MM.1S (cell line): ENCODE measurements at regions not wholly inside any gene's neighbourhood (a gene's known extent, or its start where the extent isn't known, plus 50 kb on each side); places are given as distances from the start of the nearest gene placed in this dataset.

ENCODE experiments used
- EZH2 ChIP-seq: fragments of 300-600 bp; sonication (generic); optimal IDR thresholded peaks from 2 replicates; pipeline ENCODE3; 2017; ENCODE audit warnings: low read depth, mild to moderate bottlenecking, antibody characterized with exemption, low read length, mixed read lengths
- TF ChIP-seq, protein P1 (sequence below): fragments of 300-600 bp; sonication (generic); IDR thresholded peaks from 2 replicates; pipeline ENCODE4 v1.5.1; 2016; ENCODE audit warnings: antibody characterized with exemption, low read length, mixed read lengths

DNA sequence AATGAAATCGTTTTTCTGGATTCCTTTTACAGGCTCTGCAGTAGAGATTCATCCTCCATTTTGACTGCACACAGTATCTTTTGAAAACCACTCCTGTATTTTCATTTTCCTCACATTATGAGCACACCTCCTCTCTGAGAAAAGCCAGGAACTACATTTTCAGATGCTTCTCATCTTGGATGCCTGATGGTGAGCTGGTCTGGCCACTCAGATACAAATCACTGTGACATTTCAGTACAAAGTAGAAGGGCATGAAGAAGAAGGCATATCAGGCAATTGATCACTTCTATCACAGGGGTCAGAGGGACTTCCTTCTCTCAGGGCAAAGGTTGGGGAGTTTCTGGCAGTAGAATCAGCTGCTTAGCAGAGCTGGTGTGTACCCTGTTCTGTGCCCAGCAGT, 192.0 kb upstream of the POM121L12 start:
- TF ChIP-seq, protein P1, sequence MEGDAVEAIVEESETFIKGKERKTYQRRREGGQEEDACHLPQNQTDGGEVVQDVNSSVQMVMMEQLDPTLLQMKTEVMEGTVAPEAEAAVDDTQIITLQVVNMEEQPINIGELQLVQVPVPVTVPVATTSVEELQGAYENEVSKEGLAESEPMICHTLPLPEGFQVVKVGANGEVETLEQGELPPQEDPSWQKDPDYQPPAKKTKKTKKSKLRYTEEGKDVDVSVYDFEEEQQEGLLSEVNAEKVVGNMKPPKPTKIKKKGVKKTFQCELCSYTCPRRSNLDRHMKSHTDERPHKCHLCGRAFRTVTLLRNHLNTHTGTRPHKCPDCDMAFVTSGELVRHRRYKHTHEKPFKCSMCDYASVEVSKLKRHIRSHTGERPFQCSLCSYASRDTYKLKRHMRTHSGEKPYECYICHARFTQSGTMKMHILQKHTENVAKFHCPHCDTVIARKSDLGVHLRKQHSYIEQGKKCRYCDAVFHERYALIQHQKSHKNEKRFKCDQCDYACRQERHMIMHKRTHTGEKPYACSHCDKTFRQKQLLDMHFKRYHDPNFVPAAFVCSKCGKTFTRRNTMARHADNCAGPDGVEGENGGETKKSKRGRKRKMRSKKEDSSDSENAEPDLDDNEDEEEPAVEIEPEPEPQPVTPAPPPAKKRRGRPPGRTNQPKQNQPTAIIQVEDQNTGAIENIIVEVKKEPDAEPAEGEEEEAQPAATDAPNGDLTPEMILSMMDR, result no peak
- no peak for TF ChIP-seq EZH2
